Neural cell (in vitro differentiated cells): ENCODE measurements at regions not wholly inside any gene's neighbourhood (a gene's known extent, or its start where the extent isn't known, plus 50 kb on each side); places are given as distances from the start of the nearest gene placed in this dataset.

ENCODE experiments used
- EP300 ChIP-seq: fragments of 450-650 bp; conservative IDR thresholded peaks from 2 replicates; pipeline ENCODE4 v1.6.1; 2014; ENCODE audit warnings: antibody characterized with exemption, mild to moderate bottlenecking, moderate library complexity; ENCODE audit not compliant: poor library complexity, severe bottlenecking
- EZH2 ChIP-seq: fragments of 200-600, 300-800 bp; shearing (Covaris generic), sonication (generic); IDR thresholded peaks from 2 replicates; pipeline ENCODE4 v1.6.1; 2014; ENCODE audit warnings: antibody characterized with exemption, low read length, borderline replicate concordance, mild to moderate bottlenecking; ENCODE audit not compliant: insufficient read depth, poor library complexity, severe bottlenecking
- MXI1 ChIP-seq: fragments of 450-650 bp; conservative IDR thresholded peaks from 2 replicates; pipeline ENCODE4 v1.6.1; 2014; ENCODE audit warnings: antibody characterized with exemption, mild to moderate bottlenecking; ENCODE audit not compliant: poor library complexity, severe bottlenecking
- POLR2AphosphoS5 ChIP-seq: IDR thresholded peaks from 2 replicates; pipeline ENCODE4 v1.6.1; 2012
- RAD21 ChIP-seq: fragments of 450-650 bp; conservative IDR thresholded peaks from 2 replicates; pipeline ENCODE4 v1.6.1; 2014; ENCODE audit warnings: antibody characterized with exemption, mild to moderate bottlenecking, moderate library complexity
- SMC3 ChIP-seq: fragments of 450-650 bp; conservative IDR thresholded peaks from 2 replicates; pipeline ENCODE4 v1.6.1; 2014; ENCODE audit warnings: antibody characterized with exemption, mild to moderate bottlenecking, moderate library complexity; ENCODE audit not compliant: poor library complexity
- TF ChIP-seq, protein P1 (sequence below): fragments of 450-650 bp; IDR thresholded peaks from 2 replicates; pipeline ENCODE4 v1.5.1; 2014; ENCODE audit warnings: antibody characterized with exemption, mild to moderate bottlenecking, moderate library complexity; ENCODE audit not compliant: poor library complexity, severe bottlenecking
- TF ChIP-seq, protein P2 (sequence below): IDR thresholded peaks from 2 replicates; pipeline ENCODE4 v1.6.1; 2012; ENCODE audit warnings: borderline replicate concordance

DNA sequence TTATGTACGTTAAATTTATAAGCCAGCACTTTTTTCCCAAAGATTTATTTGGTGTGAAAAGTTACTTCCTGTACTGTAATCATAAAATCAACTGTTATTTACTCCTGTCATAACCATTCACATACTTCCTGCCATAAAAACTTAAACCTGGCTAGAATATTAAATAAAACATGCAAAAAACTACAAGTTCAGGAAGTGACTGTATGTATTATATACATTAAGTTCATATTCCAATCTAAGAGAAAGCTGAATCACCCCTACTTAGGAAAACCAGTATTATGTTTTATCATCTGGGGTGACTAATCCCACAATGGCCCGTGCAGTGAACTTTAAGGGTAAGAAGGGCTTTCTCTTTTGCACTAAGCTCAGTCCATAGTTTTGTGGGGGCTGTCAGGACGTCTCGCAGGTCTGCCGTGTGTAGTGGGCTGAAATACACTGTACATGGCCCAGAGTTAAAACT, 183.7 kb upstream of the KLF14 start:
- TF ChIP-seq EP300, result no peak
- TF ChIP-seq POLR2AphosphoS5, result no peak
- TF ChIP-seq, protein P1, sequence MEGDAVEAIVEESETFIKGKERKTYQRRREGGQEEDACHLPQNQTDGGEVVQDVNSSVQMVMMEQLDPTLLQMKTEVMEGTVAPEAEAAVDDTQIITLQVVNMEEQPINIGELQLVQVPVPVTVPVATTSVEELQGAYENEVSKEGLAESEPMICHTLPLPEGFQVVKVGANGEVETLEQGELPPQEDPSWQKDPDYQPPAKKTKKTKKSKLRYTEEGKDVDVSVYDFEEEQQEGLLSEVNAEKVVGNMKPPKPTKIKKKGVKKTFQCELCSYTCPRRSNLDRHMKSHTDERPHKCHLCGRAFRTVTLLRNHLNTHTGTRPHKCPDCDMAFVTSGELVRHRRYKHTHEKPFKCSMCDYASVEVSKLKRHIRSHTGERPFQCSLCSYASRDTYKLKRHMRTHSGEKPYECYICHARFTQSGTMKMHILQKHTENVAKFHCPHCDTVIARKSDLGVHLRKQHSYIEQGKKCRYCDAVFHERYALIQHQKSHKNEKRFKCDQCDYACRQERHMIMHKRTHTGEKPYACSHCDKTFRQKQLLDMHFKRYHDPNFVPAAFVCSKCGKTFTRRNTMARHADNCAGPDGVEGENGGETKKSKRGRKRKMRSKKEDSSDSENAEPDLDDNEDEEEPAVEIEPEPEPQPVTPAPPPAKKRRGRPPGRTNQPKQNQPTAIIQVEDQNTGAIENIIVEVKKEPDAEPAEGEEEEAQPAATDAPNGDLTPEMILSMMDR, result no peak
- TF ChIP-seq, protein P2, sequence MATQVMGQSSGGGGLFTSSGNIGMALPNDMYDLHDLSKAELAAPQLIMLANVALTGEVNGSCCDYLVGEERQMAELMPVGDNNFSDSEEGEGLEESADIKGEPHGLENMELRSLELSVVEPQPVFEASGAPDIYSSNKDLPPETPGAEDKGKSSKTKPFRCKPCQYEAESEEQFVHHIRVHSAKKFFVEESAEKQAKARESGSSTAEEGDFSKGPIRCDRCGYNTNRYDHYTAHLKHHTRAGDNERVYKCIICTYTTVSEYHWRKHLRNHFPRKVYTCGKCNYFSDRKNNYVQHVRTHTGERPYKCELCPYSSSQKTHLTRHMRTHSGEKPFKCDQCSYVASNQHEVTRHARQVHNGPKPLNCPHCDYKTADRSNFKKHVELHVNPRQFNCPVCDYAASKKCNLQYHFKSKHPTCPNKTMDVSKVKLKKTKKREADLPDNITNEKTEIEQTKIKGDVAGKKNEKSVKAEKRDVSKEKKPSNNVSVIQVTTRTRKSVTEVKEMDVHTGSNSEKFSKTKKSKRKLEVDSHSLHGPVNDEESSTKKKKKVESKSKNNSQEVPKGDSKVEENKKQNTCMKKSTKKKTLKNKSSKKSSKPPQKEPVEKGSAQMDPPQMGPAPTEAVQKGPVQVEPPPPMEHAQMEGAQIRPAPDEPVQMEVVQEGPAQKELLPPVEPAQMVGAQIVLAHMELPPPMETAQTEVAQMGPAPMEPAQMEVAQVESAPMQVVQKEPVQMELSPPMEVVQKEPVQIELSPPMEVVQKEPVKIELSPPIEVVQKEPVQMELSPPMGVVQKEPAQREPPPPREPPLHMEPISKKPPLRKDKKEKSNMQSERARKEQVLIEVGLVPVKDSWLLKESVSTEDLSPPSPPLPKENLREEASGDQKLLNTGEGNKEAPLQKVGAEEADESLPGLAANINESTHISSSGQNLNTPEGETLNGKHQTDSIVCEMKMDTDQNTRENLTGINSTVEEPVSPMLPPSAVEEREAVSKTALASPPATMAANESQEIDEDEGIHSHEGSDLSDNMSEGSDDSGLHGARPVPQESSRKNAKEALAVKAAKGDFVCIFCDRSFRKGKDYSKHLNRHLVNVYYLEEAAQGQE, result no peak
- TF ChIP-seq EZH2, result no peak
- no peak for TF ChIP-seq RAD21
- TF ChIP-seq SMC3, result no peak
- no peak for TF ChIP-seq MXI1
